ENCODE measurements at regions not wholly inside any gene's neighbourhood (a gene's known extent, or its start where the extent isn't known, plus 50 kb on each side); places are given as distances from the start of the nearest gene placed in this dataset.

DNA sequence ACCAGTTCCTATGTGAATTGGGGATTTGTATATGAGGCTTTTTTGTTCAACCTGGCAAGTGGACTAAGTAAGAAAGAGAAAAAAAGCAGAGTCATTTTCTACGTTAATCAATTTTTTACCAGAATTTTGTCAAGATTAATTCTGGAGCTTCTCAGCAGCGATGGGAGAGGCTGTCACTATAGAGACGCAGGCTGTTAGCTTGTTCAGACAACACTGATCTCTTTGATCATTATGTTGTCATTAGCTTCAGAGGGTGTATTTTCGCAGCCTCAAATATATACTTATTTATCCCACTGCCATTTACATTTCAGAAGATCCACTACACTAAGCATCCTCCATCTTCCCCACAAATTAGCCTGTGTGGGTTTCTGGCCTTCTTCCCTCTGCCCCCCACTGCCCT is 196.7 kb upstream of the PFKP start:
- no peaks in the 10 kb centered on the region for H3K4me1 ChIP-seq
- WGBS, 2 donors (ENCODE audit: low coverage in 1 of 2), result 74 to 76% methylated on average over 4 of the region's 4 CpGs
- no peak for ATAC-seq

DNA sequence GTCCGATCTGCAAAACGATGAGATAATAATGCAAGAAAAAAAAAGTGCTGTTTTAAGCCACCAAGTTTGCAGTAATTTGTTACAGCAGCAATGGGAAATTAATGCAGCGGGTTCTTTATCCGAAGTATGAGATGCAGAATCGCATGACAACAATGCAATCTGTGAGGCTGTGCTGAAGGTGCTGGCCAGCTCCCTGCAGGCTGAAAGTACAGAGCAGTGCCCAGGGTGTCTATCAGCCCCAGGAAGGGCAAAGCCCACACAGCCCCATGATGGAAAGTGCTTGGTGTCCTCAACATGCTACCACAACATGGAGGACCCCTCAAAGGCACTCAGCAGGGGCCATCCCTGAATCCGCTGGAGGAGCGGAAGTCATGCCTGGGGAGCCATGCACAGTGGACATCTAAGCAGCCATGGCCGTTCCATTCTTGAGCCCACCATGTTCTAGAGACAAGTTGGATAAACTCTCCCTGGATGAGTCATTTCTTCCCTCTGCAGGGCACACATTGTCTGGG is 199.5 kb upstream of the PFKP start:
- Histone ChIP-seq H3K4me3 (no peak overlapping the region), H3K27ac (no peak overlapping the region), H3K27me3 (peaks cover 50% of the 10 kb centered on the region), H3K36me3 (no peaks in the 10 kb centered on the region), H3K9me3 (no peaks in the 10 kb centered on the region), H3K4me1 (no peaks in the 10 kb centered on the region)
- WGBS, 2 donors (ENCODE audit: low coverage in 1 of 2), result 88 to 91% methylated on average over 4 to 7 of the region's 8 CpGs
- no peak for ATAC-seq
- TF ChIP-seq, protein P1, sequence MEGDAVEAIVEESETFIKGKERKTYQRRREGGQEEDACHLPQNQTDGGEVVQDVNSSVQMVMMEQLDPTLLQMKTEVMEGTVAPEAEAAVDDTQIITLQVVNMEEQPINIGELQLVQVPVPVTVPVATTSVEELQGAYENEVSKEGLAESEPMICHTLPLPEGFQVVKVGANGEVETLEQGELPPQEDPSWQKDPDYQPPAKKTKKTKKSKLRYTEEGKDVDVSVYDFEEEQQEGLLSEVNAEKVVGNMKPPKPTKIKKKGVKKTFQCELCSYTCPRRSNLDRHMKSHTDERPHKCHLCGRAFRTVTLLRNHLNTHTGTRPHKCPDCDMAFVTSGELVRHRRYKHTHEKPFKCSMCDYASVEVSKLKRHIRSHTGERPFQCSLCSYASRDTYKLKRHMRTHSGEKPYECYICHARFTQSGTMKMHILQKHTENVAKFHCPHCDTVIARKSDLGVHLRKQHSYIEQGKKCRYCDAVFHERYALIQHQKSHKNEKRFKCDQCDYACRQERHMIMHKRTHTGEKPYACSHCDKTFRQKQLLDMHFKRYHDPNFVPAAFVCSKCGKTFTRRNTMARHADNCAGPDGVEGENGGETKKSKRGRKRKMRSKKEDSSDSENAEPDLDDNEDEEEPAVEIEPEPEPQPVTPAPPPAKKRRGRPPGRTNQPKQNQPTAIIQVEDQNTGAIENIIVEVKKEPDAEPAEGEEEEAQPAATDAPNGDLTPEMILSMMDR (IDR thresholded peaks at IDR 0.05), result no peak
- TF ChIP-seq POLR2AphosphoS5 (IDR thresholded peaks at IDR 0.05) (no peak), EP300 (IDR thresholded peaks at IDR 0.05) (no peak), POLR2A (IDR thresholded peaks at IDR 0.05) (no peak)

More for the DNA sequence above, 196.7 kb upstream of the PFKP start:
- TF ChIP-seq, protein P1 (IDR thresholded peaks at IDR 0.05), result no peak
- H3K36me3 ChIP-seq, result no peaks in the 10 kb centered on the region
- H3K27me3 ChIP-seq, result peaks cover 53% of the 10 kb centered on the region
- H3K4me3 ChIP-seq, result no peak overlapping the region
- H3K9me3 ChIP-seq, result no peaks in the 10 kb centered on the region
- H3K27ac ChIP-seq, result no peak overlapping the region

DNA sequence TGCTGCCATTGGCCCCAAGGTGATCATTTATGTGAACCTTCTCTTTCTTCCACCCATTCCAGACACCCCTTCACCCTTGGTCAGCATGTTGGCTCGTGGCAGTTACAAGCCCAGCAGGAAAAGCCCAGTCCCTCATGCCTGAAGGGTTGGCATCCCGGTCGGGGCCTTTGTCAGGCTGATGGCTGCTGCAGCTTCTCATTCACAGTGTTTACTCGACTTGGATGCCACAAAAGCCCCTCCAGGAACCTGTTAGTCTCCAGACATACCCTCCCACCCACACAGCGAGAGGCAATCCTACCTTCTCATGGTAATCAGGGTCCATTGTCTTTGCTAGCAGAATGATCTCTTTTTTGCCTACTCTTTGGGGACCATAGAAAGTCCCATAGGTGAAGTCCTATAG is 200.8 kb upstream of the PFKP start:
- H3K27ac ChIP-seq, result no peak overlapping the region
- H3K4me3 ChIP-seq, result no peak overlapping the region
- WGBS, 2 donors (ENCODE audit: low coverage in 1 of 2), result 66% methylated on average over 3 of the region's 5 CpGs; no CpG with 5 or more reads in 1 of the 2 donors
- no peaks in the 10 kb centered on the region for H3K9me3 ChIP-seq
- no peak for ATAC-seq
- no peaks in the 10 kb centered on the region for H3K36me3 ChIP-seq
- H3K4me1 ChIP-seq, result no peaks in the 10 kb centered on the region
- peaks cover 44% of the 10 kb centered on the region for H3K27me3 ChIP-seq
- TF ChIP-seq POLR2AphosphoS5 (IDR thresholded peaks at IDR 0.05) (no peak), POLR2A (IDR thresholded peaks at IDR 0.05) (no peak), EP300 (IDR thresholded peaks at IDR 0.05) (no peak)
- TF ChIP-seq, protein P1 (IDR thresholded peaks at IDR 0.05), result no peak

DNA sequence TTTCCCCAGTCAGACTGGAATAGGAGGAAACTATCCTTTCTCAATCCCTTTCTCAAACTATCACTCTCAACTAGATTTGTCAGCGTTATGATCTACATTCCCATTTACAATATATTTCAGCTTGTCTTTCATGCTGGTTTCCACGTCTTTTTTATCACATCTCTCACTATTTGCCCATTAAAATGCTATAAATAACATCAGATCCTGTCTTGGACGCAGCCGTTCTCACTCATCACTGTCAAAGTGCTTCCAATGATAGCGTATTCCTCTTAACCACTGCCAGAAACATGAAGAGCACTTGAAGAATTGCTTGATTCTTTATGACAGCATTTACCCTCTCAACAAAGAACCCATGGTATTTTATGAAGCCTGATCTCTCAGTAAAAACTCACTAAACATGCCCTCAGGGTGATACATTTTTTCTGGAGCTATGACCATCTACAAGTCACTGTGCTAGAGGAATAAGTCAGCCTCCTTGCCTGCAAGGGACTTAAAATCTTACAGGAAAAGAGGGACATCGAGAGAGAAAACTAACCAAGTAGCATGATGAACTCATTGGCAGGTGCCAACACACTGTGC is 205.6 kb upstream of the PFKP start:
- Histone ChIP-seq H3K27me3 (peaks cover 22% of the 10 kb centered on the region), H3K36me3 (no peaks in the 10 kb centered on the region), H3K9me3 (peaks cover 0 to 29% (median 0%) of the 10 kb centered on the region in 3 donors), H3K4me3 (no peak overlapping the region), H3K4me1 (no peaks in the 10 kb centered on the region), H3K27ac (no peak overlapping the region)
- ATAC-seq, result no peak
- WGBS, 2 donors (ENCODE audit: low coverage in 1 of 2), result 34 to 42% methylated on average over 6 of the region's 6 CpGs
- TF ChIP-seq EP300 (IDR thresholded peaks at IDR 0.05) (no peak), POLR2AphosphoS5 (IDR thresholded peaks at IDR 0.05) (no peak), POLR2A (IDR thresholded peaks at IDR 0.05) (no peak)
- TF ChIP-seq, protein P1 (IDR thresholded peaks at IDR 0.05), result no peak

DNA sequence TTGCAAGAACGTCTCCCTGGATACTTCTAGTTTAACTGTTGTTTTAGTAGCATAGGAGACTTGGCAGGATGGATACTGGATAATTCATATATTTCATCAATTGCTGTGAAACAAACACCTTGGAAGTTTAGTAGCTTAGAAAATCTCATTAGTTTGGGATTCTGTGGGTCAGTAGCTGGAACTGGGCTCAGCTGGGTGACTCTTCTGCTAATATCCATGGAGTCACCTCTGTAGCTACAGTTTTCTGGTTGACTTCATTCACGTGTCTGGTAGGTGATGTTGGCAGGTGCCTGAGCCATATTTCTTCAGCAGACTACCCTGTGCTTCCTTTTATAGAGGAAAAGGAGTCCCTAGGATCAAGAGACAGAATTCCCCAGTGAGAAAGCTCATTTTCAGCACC is 208.9 kb upstream of the PFKP start:
- Histone ChIP-seq H3K4me1 (no peaks in the 10 kb centered on the region), H3K4me3 (no peak overlapping the region), H3K9me3 (peaks cover 0 to 29% (median 0%) of the 10 kb centered on the region in 3 donors), H3K36me3 (no peaks in the 10 kb centered on the region), H3K27me3 (peaks cover 25% of the 10 kb centered on the region), H3K27ac (no peak overlapping the region)
- no peak for ATAC-seq
- TF ChIP-seq EP300 (IDR thresholded peaks at IDR 0.05) (no peak), POLR2A (IDR thresholded peaks at IDR 0.05) (no peak), POLR2AphosphoS5 (IDR thresholded peaks at IDR 0.05) (no peak)
- TF ChIP-seq, protein P1 (IDR thresholded peaks at IDR 0.05), result no peak
- 55 to 75% methylated on average over 1 to 2 of the region's 2 CpGs for WGBS, 2 donors (ENCODE audit: low coverage in 1 of 2)
